ENCODE measurements at regions not wholly inside any gene's neighbourhood (a gene's known extent, or its start where the extent isn't known, plus 50 kb on each side); places are given as distances from the start of the nearest gene placed in this dataset.

DNA sequence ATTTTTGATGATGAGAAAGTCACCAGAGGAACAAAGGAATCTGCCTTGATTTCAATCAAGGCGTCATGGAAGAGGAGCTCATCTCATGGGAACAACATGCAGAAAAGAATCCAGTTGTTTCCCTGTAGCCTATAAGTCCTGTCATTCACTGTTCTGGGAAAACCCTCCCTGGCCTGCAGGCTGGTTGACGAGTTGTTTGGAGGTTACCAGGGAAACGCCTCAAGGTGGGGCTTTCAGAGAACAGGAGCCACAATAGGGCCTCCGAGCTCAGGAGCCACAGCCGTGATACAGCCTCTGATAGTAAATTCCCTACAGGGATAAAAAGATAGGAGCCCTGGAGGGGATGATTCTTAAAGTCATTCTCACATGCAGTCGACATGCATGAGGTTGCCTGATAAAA, 135.2 kb downstream of the PSMG1 start:
- Histone ChIP-seq H3K36me3 (ENCODE audit: control insufficient read depth in 3 of 3, insufficient read depth in 3 of 3, low read length in 3 of 3) (no peaks in the 10 kb centered on the region), H3K9ac (ENCODE audit: low read depth in 1 of 3, low read length in 3 of 3) (no peak overlapping the region), H3K4me1 (ENCODE audit: control insufficient read depth in 3 of 3, insufficient read depth in 3 of 3, low read length in 3 of 3) (peaks cover 6 to 14% (median 14%) of the 10 kb centered on the region in 3 donors), H3K9me3 (ENCODE audit: control insufficient read depth in 3 of 3, low read length in 3 of 3) (no peaks in the 10 kb centered on the region), H3K4me3 (ENCODE audit: low read length in 3 of 3) (no peak overlapping the region), H3K27ac (ENCODE audit: low read depth, low read length) (no peak overlapping the region), H3K27me3 (ENCODE audit: control insufficient read depth in 3 of 3, insufficient read depth in 3 of 3, low read length in 3 of 3) (no peaks in the 10 kb centered on the region)

DNA sequence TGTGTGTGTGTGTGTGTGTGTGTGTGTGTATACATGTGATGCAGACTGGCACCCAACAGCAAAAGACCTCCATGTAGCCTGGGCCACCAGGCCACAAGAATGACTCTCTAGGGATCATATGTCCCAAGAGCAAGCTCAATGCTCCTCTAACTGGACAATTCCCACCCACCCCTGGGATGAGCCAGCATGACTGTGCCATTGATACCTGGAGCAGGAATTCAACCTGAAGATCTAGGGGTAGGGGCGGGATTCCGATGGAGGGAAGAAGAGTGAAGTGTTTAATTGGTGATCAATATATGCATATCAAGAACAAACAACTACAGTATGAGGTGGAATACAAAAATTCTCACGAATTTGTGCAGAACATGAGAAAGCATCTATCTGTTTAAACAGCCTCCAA, 136.2 kb downstream of the PSMG1 start:
- Histone ChIP-seq H3K27me3 (ENCODE audit: control insufficient read depth in 3 of 3, insufficient read depth in 3 of 3, low read length in 3 of 3) (no peaks in the 10 kb centered on the region), H3K9me3 (ENCODE audit: control insufficient read depth in 3 of 3, low read length in 3 of 3) (no peaks in the 10 kb centered on the region), H3K36me3 (ENCODE audit: control insufficient read depth in 3 of 3, insufficient read depth in 3 of 3, low read length in 3 of 3) (no peaks in the 10 kb centered on the region), H3K27ac (ENCODE audit: low read depth, low read length) (no peak overlapping the region), H3K4me1 (ENCODE audit: control insufficient read depth in 3 of 3, insufficient read depth in 3 of 3, low read length in 3 of 3) (peaks cover 7 to 16% (median 14%) of the 10 kb centered on the region in 3 donors), H3K9ac (ENCODE audit: low read depth in 1 of 3, low read length in 3 of 3) (no peak overlapping the region), H3K4me3 (ENCODE audit: low read length in 3 of 3) (no peak overlapping the region)

DNA sequence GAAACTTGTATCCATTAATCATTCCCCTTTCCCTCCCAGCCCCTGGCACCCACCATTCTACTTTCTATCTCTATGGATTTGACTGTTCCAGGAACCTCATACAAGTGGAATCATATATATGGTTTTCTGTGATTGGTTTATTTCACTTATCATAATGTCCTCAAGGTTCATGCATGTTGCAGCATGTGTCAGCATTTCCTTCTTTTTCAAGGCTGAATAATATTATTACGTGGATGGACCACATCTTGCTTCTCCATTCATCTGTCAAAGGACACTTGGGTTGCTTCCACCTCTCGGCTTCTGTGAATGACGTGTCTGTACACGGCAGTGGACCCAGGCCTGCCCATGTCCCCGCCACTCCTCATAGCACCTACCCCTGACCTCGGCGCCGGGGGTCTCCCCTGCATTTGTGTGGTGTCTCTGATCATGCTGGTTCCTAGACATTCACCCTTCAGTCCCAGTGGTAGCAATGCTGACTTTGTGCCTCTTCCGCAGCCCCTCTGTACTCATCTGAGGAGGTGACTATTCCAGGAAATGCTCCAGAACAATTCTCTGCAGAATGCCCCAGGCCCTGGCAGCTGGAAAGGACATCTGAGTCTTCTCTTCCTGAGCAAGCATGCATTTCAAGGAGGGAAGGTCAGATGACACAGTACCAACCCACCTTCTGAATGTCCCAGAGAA, 136.9 kb downstream of the PSMG1 start:
- Histone ChIP-seq H3K36me3 (ENCODE audit: control insufficient read depth in 3 of 3, insufficient read depth in 3 of 3, low read length in 3 of 3) (no peaks in the 10 kb centered on the region), H3K4me1 (ENCODE audit: control insufficient read depth in 3 of 3, insufficient read depth in 3 of 3, low read length in 3 of 3) (peaks cover 10 to 20% (median 15%) of the 10 kb centered on the region in 3 donors), H3K27ac (ENCODE audit: low read depth, low read length) (no peak overlapping the region), H3K4me3 (ENCODE audit: low read length in 3 of 3) (no peak overlapping the region), H3K9me3 (ENCODE audit: control insufficient read depth in 3 of 3, low read length in 3 of 3) (no peaks in the 10 kb centered on the region), H3K27me3 (ENCODE audit: control insufficient read depth in 3 of 3, insufficient read depth in 3 of 3, low read length in 3 of 3) (no peaks in the 10 kb centered on the region), H3K9ac (ENCODE audit: low read depth in 1 of 3, low read length in 3 of 3) (no peak overlapping the region)

DNA sequence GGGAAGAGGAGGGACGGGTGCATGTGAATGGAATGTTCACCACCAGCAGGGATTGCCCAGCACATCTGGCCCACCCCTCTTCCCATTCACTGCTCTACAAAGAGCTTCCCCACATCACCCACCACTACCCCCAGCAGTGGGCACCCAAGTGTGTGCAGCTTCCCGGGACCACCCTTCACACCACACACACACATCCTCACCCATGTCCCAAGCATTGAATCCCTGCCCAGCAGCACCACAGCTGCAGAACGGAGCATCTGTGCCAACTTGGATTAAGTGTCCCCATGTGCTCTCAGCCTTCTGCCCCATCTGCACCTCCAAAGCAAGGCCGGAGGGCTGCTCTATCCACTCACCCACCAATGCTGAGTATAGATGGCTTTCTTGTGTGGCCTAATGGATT, 141.4 kb downstream of the PSMG1 start:
- Histone ChIP-seq H3K9me3 (ENCODE audit: control insufficient read depth in 3 of 3, low read length in 3 of 3) (no peaks in the 10 kb centered on the region), H3K36me3 (ENCODE audit: control insufficient read depth in 3 of 3, insufficient read depth in 3 of 3, low read length in 3 of 3) (no peaks in the 10 kb centered on the region), H3K27me3 (ENCODE audit: control insufficient read depth in 3 of 3, insufficient read depth in 3 of 3, low read length in 3 of 3) (no peaks in the 10 kb centered on the region), H3K4me3 (ENCODE audit: low read length in 3 of 3) (no peak overlapping the region), H3K9ac (ENCODE audit: low read depth in 1 of 3, low read length in 3 of 3) (no peak overlapping the region), H3K27ac (ENCODE audit: low read depth, low read length) (no peak overlapping the region), H3K4me1 (ENCODE audit: control insufficient read depth in 3 of 3, insufficient read depth in 3 of 3, low read length in 3 of 3) (peaks cover 9 to 19% (median 10%) of the 10 kb centered on the region in 3 donors)

DNA sequence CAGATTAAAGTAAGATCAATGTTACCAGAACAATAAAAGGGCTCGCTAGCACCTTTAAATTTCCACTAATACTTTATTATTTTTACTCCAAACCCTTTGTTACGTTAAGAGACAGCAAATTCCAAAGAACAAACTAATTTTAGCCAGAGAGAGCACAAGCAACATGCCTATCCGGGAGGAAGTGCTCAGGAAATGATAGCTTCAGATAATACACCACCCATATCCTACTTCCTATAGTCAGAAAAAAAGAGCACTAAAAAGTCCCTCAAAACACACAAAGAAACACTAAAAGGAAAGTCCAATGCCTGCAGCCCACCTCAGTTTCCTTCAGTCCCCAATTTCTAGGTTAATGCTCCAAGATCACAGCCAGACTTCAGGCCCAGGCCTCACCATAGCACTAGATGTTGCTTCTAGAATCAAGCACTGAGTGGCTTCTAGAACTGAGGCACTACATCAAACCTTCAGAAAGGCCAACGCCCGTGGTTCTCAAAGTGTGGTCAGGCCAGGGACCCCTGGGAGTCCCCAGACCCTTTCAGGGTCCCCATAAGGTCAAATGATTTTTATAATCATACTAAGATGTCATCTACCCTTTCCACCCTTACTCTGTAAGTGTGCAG, 142.6 kb downstream of the PSMG1 start:
- peak overlapping the region in 2 of 3 donors; percentile 6 to 30 for H3K9ac ChIP-seq (ENCODE audit: low read depth in 1 of 3, low read length in 3 of 3)

DNA sequence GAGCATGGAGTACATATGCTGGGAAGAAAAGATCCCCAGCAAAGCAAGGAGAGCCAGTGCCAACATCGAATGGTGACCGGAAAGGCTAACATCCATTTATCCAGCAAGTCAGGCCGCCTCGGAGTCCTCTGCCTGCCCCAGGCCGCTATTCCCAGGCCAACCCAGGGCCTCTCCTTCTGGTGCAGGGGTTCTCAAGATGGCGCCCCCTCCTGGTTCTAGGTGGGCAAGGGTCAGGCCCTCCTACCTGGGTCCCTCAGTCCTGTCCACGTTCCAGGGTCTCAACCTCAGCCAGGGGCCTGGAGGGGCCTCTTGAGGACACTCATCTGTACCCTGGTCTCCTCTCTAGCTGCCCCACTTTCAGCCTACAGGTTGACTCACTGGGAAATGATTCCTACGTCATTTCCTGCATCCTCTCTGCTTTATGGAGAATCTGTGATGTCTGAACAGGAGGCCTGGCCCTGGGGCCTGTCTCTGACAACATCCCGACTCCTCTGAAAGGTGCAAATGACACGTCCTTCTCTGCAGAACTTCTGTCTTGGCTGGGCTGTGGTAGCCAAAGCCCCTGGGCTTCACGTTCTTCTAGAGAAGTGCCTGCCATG, 145.3 kb downstream of the PSMG1 start:
- Histone ChIP-seq H3K9me3 (ENCODE audit: control insufficient read depth in 3 of 3, low read length in 3 of 3) (no peaks in the 10 kb centered on the region), H3K27ac (ENCODE audit: low read depth, low read length) (no peak overlapping the region), H3K9ac (ENCODE audit: low read depth in 1 of 3, low read length in 3 of 3) (no peak overlapping the region), H3K36me3 (ENCODE audit: control insufficient read depth in 3 of 3, insufficient read depth in 3 of 3, low read length in 3 of 3) (no peaks in the 10 kb centered on the region), H3K4me1 (ENCODE audit: control insufficient read depth in 3 of 3, insufficient read depth in 3 of 3, low read length in 3 of 3) (peaks cover 6 to 18% (median 9%) of the 10 kb centered on the region in 3 donors), H3K4me3 (ENCODE audit: low read length in 3 of 3) (no peak overlapping the region), H3K27me3 (ENCODE audit: control insufficient read depth in 3 of 3, insufficient read depth in 3 of 3, low read length in 3 of 3) (no peaks in the 10 kb centered on the region)

More for the DNA sequence above, 142.6 kb downstream of the PSMG1 start:
- no peaks in the 10 kb centered on the region for H3K36me3 ChIP-seq (ENCODE audit: control insufficient read depth in 3 of 3, insufficient read depth in 3 of 3, low read length in 3 of 3)
- H3K4me1 ChIP-seq (ENCODE audit: control insufficient read depth in 3 of 3, insufficient read depth in 3 of 3, low read length in 3 of 3) = peaks cover 6 to 15% (median 9%) of the 10 kb centered on the region in 3 donors
- H3K4me3 ChIP-seq (ENCODE audit: low read length in 3 of 3) = no peak overlapping the region
- H3K27ac ChIP-seq (ENCODE audit: low read depth, low read length) = peak overlapping the region; percentile 40
- no peaks in the 10 kb centered on the region for H3K9me3 ChIP-seq (ENCODE audit: control insufficient read depth in 3 of 3, low read length in 3 of 3)
- no peaks in the 10 kb centered on the region for H3K27me3 ChIP-seq (ENCODE audit: control insufficient read depth in 3 of 3, insufficient read depth in 3 of 3, low read length in 3 of 3)

DNA sequence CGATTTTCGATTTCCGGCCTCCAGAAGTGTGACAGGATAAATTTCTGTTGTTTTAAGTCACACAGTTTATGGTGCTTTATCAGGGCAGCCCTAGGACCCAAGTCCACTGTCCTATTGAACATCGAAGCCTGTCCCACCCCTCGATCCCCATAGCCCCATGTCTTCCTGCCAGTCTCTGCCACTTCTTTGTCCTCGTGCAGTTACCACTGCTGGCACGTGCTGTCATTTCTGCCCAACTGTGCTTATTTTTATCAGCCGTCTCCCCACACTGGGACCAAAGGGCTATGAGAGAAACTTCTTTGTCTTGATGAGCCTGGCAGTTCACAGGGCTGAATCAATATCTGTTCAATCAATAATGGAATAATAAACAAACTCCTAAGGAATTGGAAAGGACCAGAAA, 146.7 kb downstream of the PSMG1 start:
- H3K27ac ChIP-seq (ENCODE audit: low read depth, low read length) = no peak overlapping the region
- H3K36me3 ChIP-seq (ENCODE audit: control insufficient read depth in 3 of 3, insufficient read depth in 3 of 3, low read length in 3 of 3) = no peaks in the 10 kb centered on the region
- H3K4me1 ChIP-seq (ENCODE audit: control insufficient read depth in 3 of 3, insufficient read depth in 3 of 3, low read length in 3 of 3) = peaks cover 2 to 11% (median 3%) of the 10 kb centered on the region in 3 donors
- H3K4me3 ChIP-seq (ENCODE audit: low read length in 3 of 3) = no peak overlapping the region
- no peaks in the 10 kb centered on the region for H3K9me3 ChIP-seq (ENCODE audit: control insufficient read depth in 3 of 3, low read length in 3 of 3)
- H3K27me3 ChIP-seq (ENCODE audit: control insufficient read depth in 3 of 3, insufficient read depth in 3 of 3, low read length in 3 of 3) = no peaks in the 10 kb centered on the region
- no peak overlapping the region for H3K9ac ChIP-seq (ENCODE audit: low read depth in 1 of 3, low read length in 3 of 3)

DNA sequence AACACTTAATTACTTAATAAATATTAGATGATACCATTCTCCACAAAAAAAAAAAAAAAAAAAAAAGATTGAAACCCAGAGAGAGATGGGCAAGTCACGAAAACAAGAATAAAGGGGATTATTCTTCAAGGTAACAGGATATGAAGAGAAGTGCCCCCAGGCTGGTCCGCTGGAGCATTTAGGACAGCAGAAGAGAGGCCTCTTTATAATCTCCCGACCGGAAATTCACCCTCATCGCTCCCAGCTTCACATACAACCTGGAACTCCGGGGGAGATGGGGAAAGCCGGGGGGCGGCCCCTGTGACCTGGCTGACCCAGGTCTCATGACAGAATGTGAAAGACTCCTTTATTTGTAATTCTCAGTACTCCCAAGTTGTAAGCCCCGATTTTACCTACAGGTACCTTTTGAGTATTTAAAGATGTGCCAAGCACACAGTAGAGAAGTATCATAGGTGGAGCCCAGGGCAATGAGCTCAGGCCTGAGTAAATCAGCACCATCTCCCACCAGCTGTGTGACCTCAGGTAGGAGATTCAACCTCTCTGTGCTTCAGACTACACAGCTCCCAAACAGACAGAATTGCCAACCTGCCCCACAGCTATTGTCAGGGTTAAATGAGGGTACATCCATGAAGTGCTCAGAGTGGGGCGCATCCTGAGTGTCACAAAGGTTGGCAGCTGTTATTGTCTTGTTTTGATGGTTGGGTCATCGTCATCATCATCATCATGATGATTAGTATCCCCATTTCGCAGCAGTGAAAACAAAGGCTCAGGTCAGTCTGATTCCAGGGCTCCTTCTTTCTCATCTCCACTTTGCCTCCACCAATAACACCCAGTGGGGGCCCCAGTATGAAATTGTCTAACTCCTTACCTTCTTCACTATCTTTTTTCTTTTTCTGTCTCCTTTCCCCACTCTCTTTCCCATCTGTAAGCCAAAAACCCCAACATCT, 148.4 kb downstream of the PSMG1 start:
- H3K27ac ChIP-seq (ENCODE audit: low read depth, low read length) = peak overlapping the region; percentile 29
- no peaks in the 10 kb centered on the region for H3K27me3 ChIP-seq (ENCODE audit: control insufficient read depth in 3 of 3, insufficient read depth in 3 of 3, low read length in 3 of 3)
- no peaks in the 10 kb centered on the region for H3K9me3 ChIP-seq (ENCODE audit: control insufficient read depth in 3 of 3, low read length in 3 of 3)
- no peak overlapping the region for H3K4me3 ChIP-seq (ENCODE audit: low read length in 3 of 3)
- H3K9ac ChIP-seq (ENCODE audit: low read depth in 1 of 3, low read length in 3 of 3) = no peak overlapping the region
- peaks cover 0 to 4% (median 0%) of the 10 kb centered on the region in 3 donors for H3K4me1 ChIP-seq (ENCODE audit: control insufficient read depth in 3 of 3, insufficient read depth in 3 of 3, low read length in 3 of 3)
- no peaks in the 10 kb centered on the region for H3K36me3 ChIP-seq (ENCODE audit: control insufficient read depth in 3 of 3, insufficient read depth in 3 of 3, low read length in 3 of 3)

DNA sequence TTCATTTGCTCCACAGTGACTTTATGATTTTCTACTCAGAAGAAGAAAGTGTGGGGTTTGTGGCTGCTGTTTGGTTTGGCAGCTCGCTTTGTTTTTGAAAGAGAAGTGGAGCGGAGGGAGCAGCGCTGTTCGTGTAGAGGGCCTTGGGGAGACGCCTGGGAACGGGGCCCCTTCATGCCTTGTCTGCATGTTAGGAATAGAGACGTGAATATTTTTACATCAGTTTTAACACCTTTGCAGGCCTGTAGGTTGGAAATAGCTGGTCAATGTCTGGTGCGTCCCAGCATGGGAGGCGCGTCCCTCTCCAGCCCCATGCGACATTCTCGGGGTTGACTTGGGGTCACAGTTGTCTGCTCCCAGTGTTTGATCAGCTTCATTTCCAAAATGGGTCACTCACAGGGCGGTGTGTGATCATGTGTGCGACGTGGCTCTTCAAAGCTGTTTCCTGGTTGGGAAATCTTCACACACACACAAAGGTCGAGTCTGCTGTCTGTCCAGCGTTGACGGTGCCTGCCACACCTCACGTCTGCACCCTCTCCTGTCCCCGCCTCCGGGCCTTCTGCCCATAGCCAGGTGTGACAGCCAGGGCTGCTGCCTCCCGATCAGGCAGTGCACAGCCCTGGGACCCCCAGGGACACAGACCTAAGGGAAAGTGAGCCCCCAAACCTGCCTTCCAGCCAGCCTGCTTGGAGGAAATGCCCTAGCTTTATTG, 149.2 kb downstream of the PSMG1 start:
- Histone ChIP-seq H3K9ac (ENCODE audit: low read depth in 1 of 3, low read length in 3 of 3) (peak overlapping the region in 1 of 3 donors; percentile 3), H3K4me3 (ENCODE audit: low read length in 3 of 3) (no peak overlapping the region), H3K9me3 (ENCODE audit: control insufficient read depth in 3 of 3, low read length in 3 of 3) (no peaks in the 10 kb centered on the region), H3K4me1 (ENCODE audit: control insufficient read depth in 3 of 3, insufficient read depth in 3 of 3, low read length in 3 of 3) (peaks cover 0 to 5% (median 0%) of the 10 kb centered on the region in 3 donors), H3K36me3 (ENCODE audit: control insufficient read depth in 3 of 3, insufficient read depth in 3 of 3, low read length in 3 of 3) (no peaks in the 10 kb centered on the region), H3K27ac (ENCODE audit: low read depth, low read length) (peak overlapping the region; percentile 29), H3K27me3 (ENCODE audit: control insufficient read depth in 3 of 3, insufficient read depth in 3 of 3, low read length in 3 of 3) (no peaks in the 10 kb centered on the region)
